GM12878 (cell line): ENCODE measurements at regions not wholly inside any gene's neighbourhood (a gene's known extent, or its start where the extent isn't known, plus 50 kb on each side); places are given as distances from the start of the nearest gene placed in this dataset.

Experiments used
- ATAC-seq: fragments of 200-7000 bp; cut with Tn5 transposase; 3 replicates; pipeline ENCODE4 v1.9.1; 2020; ENCODE audit warnings: mild to moderate bottlenecking, moderate library complexity
- BruUV-seq: library from RNA; stranded (reverse); fragments of 400-500 nt; replicated peaks from 2 replicates; lab custom pipeline; 2021; lab: Mats Ljungman, UMichigan
- CTCF ChIA-PET: fragments of 300-600 bp; sonication (Branson Sonifier 250); formaldehyde crosslinking; extraction: SDS; loops from one replicate; lab custom pipeline; 2021; ENCODE audit warnings: inconsistent platforms; lab: Yijun Ruan, JAX
- POLR2A ChIA-PET: fragments of 350-600 bp; formaldehyde crosslinking; extraction: SDS; loops from one replicate; lab custom pipeline; 2021; ENCODE audit warnings: inconsistent platforms; lab: Charles Lee
- RAD21 ChIA-PET: fragments of 300-600 bp; sonication (Branson Sonifier 250); formaldehyde crosslinking; loops from one replicate; lab custom pipeline; 2023; ENCODE audit warnings: antibody characterized with exemption; ENCODE audit not compliant: unreplicated experiment; lab: Charles Lee
- SMC1A ChIA-PET: fragments of 300-600 bp; sonication (Branson Sonifier 250); formaldehyde crosslinking; loops from one replicate; lab custom pipeline; 2023; ENCODE audit not compliant: unreplicated experiment, uncharacterized antibody; lab: Charles Lee
- DNase-seq: peaks from one replicate; pipeline ENCODE4 v3.0.0-alpha.2; 2011; ENCODE audit warnings: low read depth, low spot score
- FAIRE-seq: peaks from 3 replicates; lab custom pipeline; 2011; peaks lifted over from hg19 to GRCh38; lab: Jason Lieb, UNC
- H2AFZ ChIP-seq: 2 replicates; pipeline ENCODE4 v1.6.0; 2011; ENCODE audit warnings: low read depth, low read length, control low read depth; ENCODE audit not compliant: control insufficient read depth
- H3K27ac ChIP-seq: 2 replicates; pipeline ENCODE4 v1.5.1; 2011; ENCODE audit warnings: control low read depth; ENCODE audit not compliant: control insufficient read depth, insufficient read depth
- H3K27me3 ChIP-seq, 2 experiments: replicated peaks in 1 of 2; 2 replicates each; pipeline versions ENCODE4 v1.6.0 to v1.6.1; 2011; ENCODE audit warnings: low read length in 1 of 2; ENCODE audit not compliant: control insufficient read depth in 2 of 2, insufficient read depth in 2 of 2
- H3K36me3 ChIP-seq, 2 experiments: 2 replicates each; pipeline ENCODE4 v1.5.1; 2011; ENCODE audit warnings: low read length in 1 of 2; ENCODE audit not compliant: control insufficient read depth in 2 of 2, insufficient read depth in 2 of 2
- H3K4me1 ChIP-seq: 2 replicates; pipeline ENCODE4 v1.6.1; 2011; ENCODE audit warnings: mild to moderate bottlenecking, low read length, moderate library complexity, mixed read lengths; ENCODE audit not compliant: control insufficient read depth, insufficient read depth
- H3K4me2 ChIP-seq: 2 replicates; pipeline ENCODE4 v1.6.0; 2011; ENCODE audit warnings: control low read depth; ENCODE audit not compliant: control insufficient read depth, insufficient read depth
- H3K4me3 ChIP-seq: fragments of 200-600 bp; sonication (generic); 2 replicates; pipeline ENCODE4 v1.5.1; 2016
- H3K79me2 ChIP-seq: 2 replicates; pipeline ENCODE4 v1.6.0; 2011; ENCODE audit warnings: low read length; ENCODE audit not compliant: control insufficient read depth, insufficient read depth
- H3K9ac ChIP-seq: 2 replicates; pipeline ENCODE4 v1.8.0; 2011; ENCODE audit warnings: low read length, control low read depth, mixed read lengths; ENCODE audit not compliant: control insufficient read depth, insufficient read depth
- H3K9me3 ChIP-seq: replicated peaks from 3 replicates; pipeline ENCODE4 v1.5.1; 2011; ENCODE audit warnings: mild to moderate bottlenecking, low read length; ENCODE audit not compliant: control insufficient read depth, insufficient read depth
- H4K20me1 ChIP-seq: 2 replicates; pipeline ENCODE4 v1.6.0; 2011; ENCODE audit not compliant: control insufficient read depth, insufficient read depth
- CBFB ChIP-seq: IDR thresholded peaks from 2 replicates; pipeline ENCODE4 v1.6.1; 2016; ENCODE audit warnings: antibody characterized with exemption, low read depth
- CHD2 ChIP-seq: IDR thresholded peaks from 2 replicates; pipeline ENCODE4 v1.6.1; 2011; ENCODE audit warnings: low read depth, low read length, improper control_type of control experiment, borderline replicate concordance
- IRF4 ChIP-seq: IDR thresholded peaks from 2 replicates; pipeline ENCODE4 v1.6.1; 2011; ENCODE audit warnings: low read depth, low read length
- LARP7 ChIP-seq: fragments of 450-650 bp; IDR thresholded peaks from 2 replicates; pipeline ENCODE4 v1.6.1; 2017; ENCODE audit warnings: mild to moderate bottlenecking
- NFIC ChIP-seq: IDR thresholded peaks from 2 replicates; pipeline ENCODE4 v1.6.1; 2012; ENCODE audit warnings: low read depth, mild to moderate bottlenecking, inconsistent platforms, low read length, moderate library complexity
- NFXL1 ChIP-seq: fragments of 450-650 bp; IDR thresholded peaks from 2 replicates; pipeline ENCODE4 v1.6.1; 2017; ENCODE audit warnings: antibody characterized with exemption, mild to moderate bottlenecking, borderline replicate concordance
- NR2C2 ChIP-seq: IDR thresholded peaks from 2 replicates; pipeline ENCODE4 v1.6.1; 2011; ENCODE audit warnings: borderline replicate concordance, low read depth; ENCODE audit not compliant: control insufficient read depth, insufficient read length
- SMC3 ChIP-seq: IDR thresholded peaks from 2 replicates; pipeline ENCODE4 v1.6.1; 2011; ENCODE audit warnings: low read length, improper control_type of control experiment, borderline replicate concordance
- WGBS: methylation state at CpG from one replicate; pipeline ENCODE4 v1.1.6; 2016; ENCODE audit warnings: low lambda C conversion rate; ENCODE audit not compliant: insufficient replicate concordance, insufficient coverage; ENCODE audit errors: missing lambda C conversion rate; 5-methylcytosine and 5-hydroxymethylcytosine counted together
- in situ Hi-C: fragments of 300-500 bp; cut with MboI; formaldehyde crosslinking; loops from 9 replicates; pipeline ENCODE4 v1.14.3; 2018; ENCODE audit warnings: mixed read lengths
- intact Hi-C: fragments of 100-400 bp; cut with micrococcal nuclease; formaldehyde crosslinking; loops from one replicate; pipeline ENCODE4 v1.14.2; 2022; ENCODE audit not compliant: unreplicated experiment
- TF ChIP-seq, protein P1 (sequence below): fragments of 450-650 bp; IDR thresholded peaks from 2 replicates; pipeline ENCODE4 v1.6.1; 2017; ENCODE audit warnings: mild to moderate bottlenecking, low read depth, inconsistent platforms; ENCODE audit not compliant: poor library complexity, severe bottlenecking
- TF ChIP-seq, protein P2 (sequence below): fragments of 450-650 bp; formaldehyde crosslinking; IDR thresholded peaks from 2 replicates; pipeline ENCODE4 v1.4.0; 2020; ENCODE audit warnings: mild to moderate bottlenecking, moderate library complexity
- TF ChIP-seq, protein P3 (sequence below): IDR thresholded peaks from 2 replicates; pipeline ENCODE4 v1.6.1; 2012; ENCODE audit warnings: mild to moderate bottlenecking, low read depth, low read length

DNA sequence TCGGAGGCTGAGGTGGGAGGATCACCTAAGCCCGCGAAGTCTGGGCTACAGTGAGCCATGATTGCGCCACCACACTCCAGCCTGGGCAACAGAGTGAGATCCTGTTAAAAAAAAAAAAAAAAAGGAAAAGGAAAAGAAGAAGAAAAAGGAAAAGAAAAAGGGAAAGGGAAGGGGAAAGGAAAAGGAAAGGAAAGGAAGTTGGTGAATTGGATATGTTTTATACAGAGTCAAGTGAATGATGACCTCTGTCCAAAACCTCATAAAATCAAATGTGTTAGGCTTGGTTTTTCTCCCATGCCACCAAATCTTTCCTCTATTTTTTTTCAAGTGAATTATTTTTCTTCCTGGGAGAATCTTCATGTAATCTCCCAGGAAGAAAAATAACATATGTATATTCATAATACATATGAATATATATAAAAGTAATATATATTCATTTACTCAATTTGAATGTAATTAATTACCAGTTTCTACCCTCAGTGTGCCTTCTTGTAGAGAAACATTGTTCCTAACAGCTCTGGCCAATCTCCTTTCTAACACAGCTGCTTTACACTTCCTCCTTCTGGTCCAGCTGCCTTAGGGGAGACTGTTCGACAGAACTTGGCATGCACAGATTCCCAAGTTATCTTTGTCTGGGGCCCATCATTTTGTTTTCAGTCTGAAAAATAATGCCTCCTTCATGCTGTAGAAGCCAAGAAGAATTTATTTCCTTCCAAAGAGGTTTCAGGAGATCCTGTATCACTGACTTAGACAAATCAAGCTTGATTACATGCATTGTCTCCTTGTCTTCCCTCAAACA is 111.9 kb downstream of the CCDC34 start (continued):
- TF ChIP-seq, protein P1, sequence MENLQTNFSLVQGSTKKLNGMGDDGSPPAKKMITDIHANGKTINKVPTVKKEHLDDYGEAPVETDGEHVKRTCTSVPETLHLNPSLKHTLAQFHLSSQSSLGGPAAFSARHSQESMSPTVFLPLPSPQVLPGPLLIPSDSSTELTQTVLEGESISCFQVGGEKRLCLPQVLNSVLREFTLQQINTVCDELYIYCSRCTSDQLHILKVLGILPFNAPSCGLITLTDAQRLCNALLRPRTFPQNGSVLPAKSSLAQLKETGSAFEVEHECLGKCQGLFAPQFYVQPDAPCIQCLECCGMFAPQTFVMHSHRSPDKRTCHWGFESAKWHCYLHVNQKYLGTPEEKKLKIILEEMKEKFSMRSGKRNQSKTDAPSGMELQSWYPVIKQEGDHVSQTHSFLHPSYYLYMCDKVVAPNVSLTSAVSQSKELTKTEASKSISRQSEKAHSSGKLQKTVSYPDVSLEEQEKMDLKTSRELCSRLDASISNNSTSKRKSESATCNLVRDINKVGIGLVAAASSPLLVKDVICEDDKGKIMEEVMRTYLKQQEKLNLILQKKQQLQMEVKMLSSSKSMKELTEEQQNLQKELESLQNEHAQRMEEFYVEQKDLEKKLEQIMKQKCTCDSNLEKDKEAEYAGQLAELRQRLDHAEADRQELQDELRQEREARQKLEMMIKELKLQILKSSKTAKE: no peak
- TF ChIP-seq IRF4 (no peak), NR2C2 (no peak), LARP7 (no peak), NFIC (no peak)

DNA sequence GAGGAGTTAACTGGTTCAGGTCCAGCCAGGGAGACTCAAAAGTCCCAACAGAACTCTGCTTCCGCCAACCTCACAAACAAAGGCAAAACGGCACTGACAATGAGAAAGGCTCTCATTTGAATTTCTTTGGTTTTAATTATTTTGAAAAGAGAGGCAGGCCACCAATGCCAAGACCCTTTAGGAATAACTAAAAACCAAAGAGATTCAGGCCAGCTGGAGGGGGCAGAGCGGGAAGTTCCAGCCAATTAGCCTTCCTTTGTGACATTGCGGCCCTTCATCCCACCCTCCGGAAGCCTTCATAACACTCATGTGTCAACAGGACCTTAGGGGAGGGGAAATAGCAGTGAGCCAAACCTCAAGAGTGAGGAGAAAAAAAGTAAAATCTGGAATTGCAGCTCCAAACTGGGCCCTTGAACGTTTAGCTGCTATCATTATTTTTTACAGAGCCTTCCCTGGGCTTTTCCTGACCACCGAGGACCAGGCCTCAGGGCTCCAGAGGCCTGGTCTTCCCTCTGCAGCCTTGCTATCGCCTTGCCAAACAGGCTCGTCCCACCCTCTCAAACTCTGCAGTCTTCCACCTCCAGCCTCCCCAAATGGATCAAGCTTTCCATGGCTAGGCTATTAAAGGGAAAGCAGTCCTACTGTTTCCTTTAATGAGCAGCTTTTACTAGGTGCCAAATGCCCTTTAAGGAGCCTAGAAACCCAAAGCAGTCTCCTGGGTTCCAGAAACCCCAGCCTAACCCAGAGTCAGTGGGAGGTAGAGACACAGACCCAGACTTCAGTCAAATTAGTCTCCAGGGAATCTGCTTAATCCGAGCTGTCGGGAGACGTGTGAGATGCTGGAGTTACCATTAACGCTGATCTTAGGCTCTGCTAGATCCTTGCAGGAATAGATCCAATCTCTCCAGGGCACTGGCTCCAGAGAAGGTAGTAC is 114.2 kb downstream of the CCDC34 start:
- no peak overlapping the region for H2AFZ ChIP-seq
- TF ChIP-seq, protein P2, sequence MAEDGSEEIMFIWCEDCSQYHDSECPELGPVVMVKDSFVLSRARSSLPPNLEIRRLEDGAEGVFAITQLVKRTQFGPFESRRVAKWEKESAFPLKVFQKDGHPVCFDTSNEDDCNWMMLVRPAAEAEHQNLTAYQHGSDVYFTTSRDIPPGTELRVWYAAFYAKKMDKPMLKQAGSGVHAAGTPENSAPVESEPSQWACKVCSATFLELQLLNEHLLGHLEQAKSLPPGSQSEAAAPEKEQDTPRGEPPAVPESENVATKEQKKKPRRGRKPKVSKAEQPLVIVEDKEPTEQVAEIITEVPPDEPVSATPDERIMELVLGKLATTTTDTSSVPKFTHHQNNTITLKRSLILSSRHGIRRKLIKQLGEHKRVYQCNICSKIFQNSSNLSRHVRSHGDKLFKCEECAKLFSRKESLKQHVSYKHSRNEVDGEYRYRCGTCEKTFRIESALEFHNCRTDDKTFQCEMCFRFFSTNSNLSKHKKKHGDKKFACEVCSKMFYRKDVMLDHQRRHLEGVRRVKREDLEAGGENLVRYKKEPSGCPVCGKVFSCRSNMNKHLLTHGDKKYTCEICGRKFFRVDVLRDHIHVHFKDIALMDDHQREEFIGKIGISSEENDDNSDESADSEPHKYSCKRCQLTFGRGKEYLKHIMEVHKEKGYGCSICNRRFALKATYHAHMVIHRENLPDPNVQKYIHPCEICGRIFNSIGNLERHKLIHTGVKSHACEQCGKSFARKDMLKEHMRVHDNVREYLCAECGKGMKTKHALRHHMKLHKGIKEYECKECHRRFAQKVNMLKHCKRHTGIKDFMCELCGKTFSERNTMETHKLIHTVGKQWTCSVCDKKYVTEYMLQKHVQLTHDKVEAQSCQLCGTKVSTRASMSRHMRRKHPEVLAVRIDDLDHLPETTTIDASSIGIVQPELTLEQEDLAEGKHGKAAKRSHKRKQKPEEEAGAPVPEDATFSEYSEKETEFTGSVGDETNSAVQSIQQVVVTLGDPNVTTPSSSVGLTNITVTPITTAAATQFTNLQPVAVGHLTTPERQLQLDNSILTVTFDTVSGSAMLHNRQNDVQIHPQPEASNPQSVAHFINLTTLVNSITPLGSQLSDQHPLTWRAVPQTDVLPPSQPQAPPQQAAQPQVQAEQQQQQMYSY: no peak
- TF ChIP-seq SMC3: no peak
- TF ChIP-seq NFXL1: no peak
- TF ChIP-seq, protein P3, sequence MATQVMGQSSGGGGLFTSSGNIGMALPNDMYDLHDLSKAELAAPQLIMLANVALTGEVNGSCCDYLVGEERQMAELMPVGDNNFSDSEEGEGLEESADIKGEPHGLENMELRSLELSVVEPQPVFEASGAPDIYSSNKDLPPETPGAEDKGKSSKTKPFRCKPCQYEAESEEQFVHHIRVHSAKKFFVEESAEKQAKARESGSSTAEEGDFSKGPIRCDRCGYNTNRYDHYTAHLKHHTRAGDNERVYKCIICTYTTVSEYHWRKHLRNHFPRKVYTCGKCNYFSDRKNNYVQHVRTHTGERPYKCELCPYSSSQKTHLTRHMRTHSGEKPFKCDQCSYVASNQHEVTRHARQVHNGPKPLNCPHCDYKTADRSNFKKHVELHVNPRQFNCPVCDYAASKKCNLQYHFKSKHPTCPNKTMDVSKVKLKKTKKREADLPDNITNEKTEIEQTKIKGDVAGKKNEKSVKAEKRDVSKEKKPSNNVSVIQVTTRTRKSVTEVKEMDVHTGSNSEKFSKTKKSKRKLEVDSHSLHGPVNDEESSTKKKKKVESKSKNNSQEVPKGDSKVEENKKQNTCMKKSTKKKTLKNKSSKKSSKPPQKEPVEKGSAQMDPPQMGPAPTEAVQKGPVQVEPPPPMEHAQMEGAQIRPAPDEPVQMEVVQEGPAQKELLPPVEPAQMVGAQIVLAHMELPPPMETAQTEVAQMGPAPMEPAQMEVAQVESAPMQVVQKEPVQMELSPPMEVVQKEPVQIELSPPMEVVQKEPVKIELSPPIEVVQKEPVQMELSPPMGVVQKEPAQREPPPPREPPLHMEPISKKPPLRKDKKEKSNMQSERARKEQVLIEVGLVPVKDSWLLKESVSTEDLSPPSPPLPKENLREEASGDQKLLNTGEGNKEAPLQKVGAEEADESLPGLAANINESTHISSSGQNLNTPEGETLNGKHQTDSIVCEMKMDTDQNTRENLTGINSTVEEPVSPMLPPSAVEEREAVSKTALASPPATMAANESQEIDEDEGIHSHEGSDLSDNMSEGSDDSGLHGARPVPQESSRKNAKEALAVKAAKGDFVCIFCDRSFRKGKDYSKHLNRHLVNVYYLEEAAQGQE: no peak
- no peak for TF ChIP-seq CHD2
- TF ChIP-seq CBFB: no peak

More for the DNA sequence above, 114.2 kb downstream of the CCDC34 start:
- DNase-seq (no peak), ATAC-seq (no peak), FAIRE-seq (no peak)
- RAD21 ChIA-PET: no interaction called here
- in situ Hi-C loops (no loop called here), intact Hi-C loops (no loop called here)
- SMC1A ChIA-PET: no interaction called here
- Histone ChIP-seq H3K27ac (no peak overlapping the region), H4K20me1 (no peaks in the 10 kb centered on the region), H3K9me3 (no peaks in the 10 kb centered on the region), H3K4me1 (no peaks in the 10 kb centered on the region), H3K4me3 (no peak overlapping the region), H3K27me3 (no peaks in the 10 kb centered on the region), H3K9ac (no peak overlapping the region), H3K79me2 (no peaks in the 10 kb centered on the region), H3K36me3 (no peaks in the 10 kb centered on the region), H3K4me2 (no peak overlapping the region)
- CTCF ChIA-PET: no interaction called here
- POLR2A ChIA-PET: no interaction called here
- 51% methylated on average over 13 of the region's 13 CpGs for WGBS
- no TSS peak for BruUV-seq
